Small intestine (tissue), 7 donors: ENCODE measurements at regions not wholly inside any gene's neighbourhood (a gene's known extent, or its start where the extent isn't known, plus 50 kb on each side); places are given as distances from the start of the nearest gene placed in this dataset.
A peak's percentile ranks its signal among the peaks of the same experiment; 100 is the strongest.
"Not testable (repeated sequence)": the region's sequence is repeated elsewhere in the genome, so short reads cannot be mapped to it uniquely, and the experiment has no call there.

Source experiments
- DNase-seq, 2 donors: peaks; one replicate each; pipeline versions ENCODE4 v3.0.0 to v3.0.0-alpha.2; 2013
- FAIRE-seq: peaks from 2 replicates; lab custom pipeline; 2012; peaks lifted over from hg19 to GRCh38; lab: Jason Lieb, UNC
- H3K27ac ChIP-seq, 3 donors: one replicate each; pipeline ENCODE4 v1.5.1; 2013; ENCODE audit warnings: low read length in 2 of 3, mild to moderate bottlenecking in 2 of 3, control low read depth in 1 of 3, inconsistent platforms in 1 of 3, low read depth in 1 of 3, moderate library complexity in 1 of 3
- H3K27me3 ChIP-seq, 3 donors: one replicate each; pipeline ENCODE4 v1.6.1; 2013; ENCODE audit warnings: low read length in 3 of 3, inconsistent platforms in 1 of 3; ENCODE audit not compliant: control insufficient read depth in 3 of 3, insufficient read depth in 3 of 3
- H3K36me3 ChIP-seq, 3 donors: one replicate each; pipeline ENCODE4 v1.6.1; 2013; ENCODE audit warnings: low read length in 3 of 3, inconsistent platforms in 1 of 3, low read depth in 1 of 3, mild to moderate bottlenecking in 1 of 3, moderate library complexity in 1 of 3; ENCODE audit not compliant: control insufficient read depth in 3 of 3, insufficient read depth in 2 of 3
- H3K4me1 ChIP-seq, 3 donors: one replicate each; pipeline ENCODE4 v1.6.1; 2013; ENCODE audit warnings: low read length in 2 of 3, inconsistent platforms in 1 of 3, low read depth in 1 of 3, mild to moderate bottlenecking in 1 of 3, moderate library complexity in 1 of 3; ENCODE audit not compliant: control insufficient read depth in 3 of 3, insufficient read depth in 2 of 3
- H3K4me3 ChIP-seq, 3 donors: one replicate each; pipeline ENCODE4 v1.5.1; 2013; ENCODE audit warnings: low read length in 3 of 3, control low read depth in 1 of 3, inconsistent platforms in 1 of 3, low read depth in 1 of 3, mild to moderate bottlenecking in 1 of 3, moderate library complexity in 1 of 3
- H3K9me3 ChIP-seq, 2 donors: one replicate each; pipeline ENCODE4 v1.6.1; 2013; ENCODE audit warnings: low read depth in 1 of 2, low read length in 1 of 2; ENCODE audit not compliant: control insufficient read depth in 2 of 2, insufficient read depth in 1 of 2
- WGBS, 3 donors: extraction: QIAGEN DNeasy Blood & Tissue Kit; methylation state at CpG; one replicate each; pipeline ENCODE4 v1.1.7; 2013; 5-methylcytosine and 5-hydroxymethylcytosine counted together
- donor health status: healthy with polysubstance abuse.
- donor health status: control.
- donor health status: control.
- donor health status: Bipolar disorder and iron deficiency.
- donor health status: healthy.

DNA sequence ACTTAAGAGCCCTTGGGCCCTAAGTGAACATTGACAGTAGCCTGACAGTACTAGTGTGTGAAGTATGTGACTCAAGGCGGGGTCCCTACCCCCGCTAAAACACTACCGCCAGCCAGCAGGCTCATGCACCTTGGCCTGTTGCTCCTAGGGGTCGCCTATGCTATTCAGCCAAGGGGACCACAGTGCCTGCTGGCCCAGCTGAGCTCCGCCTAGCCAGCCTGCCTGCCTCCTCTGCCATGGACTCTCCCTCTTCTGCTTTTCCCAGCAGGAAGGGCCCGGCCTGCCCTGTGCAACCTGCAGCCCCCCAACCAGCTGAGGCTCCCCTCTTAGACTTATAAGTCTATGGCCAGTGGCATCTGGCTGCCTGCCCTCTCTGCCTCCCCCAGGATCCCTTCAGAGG is 193.1 kb downstream of the MSX2 start:
- H3K27ac ChIP-seq, H3K4me1 ChIP-seq, H3K9me3 ChIP-seq, H3K36me3 ChIP-seq, H3K27me3 ChIP-seq, H3K4me3 ChIP-seq, DNase-seq, FAIRE-seq: not testable (repeated sequence)
- WGBS, 3 donors = 83 to 90% (median 87%) methylated on average over 6 of the region's 6 CpGs

DNA sequence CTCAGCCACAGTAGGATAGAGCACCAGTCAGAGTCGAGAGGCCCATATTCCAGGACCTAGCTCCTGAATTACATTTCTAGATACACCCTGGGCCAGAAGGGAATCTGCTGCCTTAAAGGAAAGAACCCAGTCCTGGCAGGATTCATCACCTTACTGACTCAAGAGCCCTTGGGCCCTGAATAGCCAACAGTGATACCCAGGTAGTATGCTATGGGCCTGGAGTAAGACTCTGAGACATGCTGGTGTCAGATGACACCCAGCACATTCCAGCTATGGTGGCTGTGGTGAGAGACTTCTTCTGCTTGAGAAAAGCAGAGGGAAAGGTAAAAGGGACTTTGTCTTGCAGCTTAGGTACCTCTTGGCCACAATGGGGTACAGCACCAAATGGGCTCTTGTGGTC is 192.5 kb downstream of the MSX2 start:
- not testable (repeated sequence) for H3K27ac ChIP-seq, H3K4me1 ChIP-seq, H3K9me3 ChIP-seq, H3K36me3 ChIP-seq, H3K4me3 ChIP-seq, FAIRE-seq, DNase-seq, H3K27me3 ChIP-seq
- 73 to 100% (median 90%) methylated on average over 1 of the region's 1 CpG for WGBS, 3 donors

DNA sequence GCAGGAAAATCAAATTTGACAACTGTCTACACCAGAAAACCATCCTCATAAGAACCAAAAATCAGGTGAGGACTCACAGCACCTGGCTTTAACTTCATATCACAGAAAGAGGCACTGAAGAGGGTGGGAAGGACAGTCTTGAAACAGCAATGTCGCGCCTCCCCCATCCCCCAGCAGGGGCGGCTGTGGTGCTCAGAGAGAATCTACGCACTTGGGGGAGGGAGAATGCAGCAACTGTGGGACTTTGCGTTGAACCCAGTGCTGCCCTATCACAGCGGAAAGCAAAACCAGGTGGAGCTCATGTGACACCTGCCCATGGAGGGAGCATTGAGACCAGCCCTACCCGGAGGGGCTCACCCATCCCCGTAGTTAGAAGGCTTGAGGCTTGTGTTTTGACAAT is 191.8 kb downstream of the MSX2 start:
- WGBS, 3 donors = 78 to 94% (median 84%) methylated on average over 8 of the region's 8 CpGs
- DNase-seq (no peak), FAIRE-seq (no peak)
- Histone ChIP-seq H3K27ac (no peak overlapping the region), H3K27me3 (no peaks in the 10 kb centered on the region), H3K4me3 (no peak overlapping the region), H3K36me3 (no peaks in the 10 kb centered on the region), H3K4me1 (no peaks in the 10 kb centered on the region), H3K9me3 (no peaks in the 10 kb centered on the region)

DNA sequence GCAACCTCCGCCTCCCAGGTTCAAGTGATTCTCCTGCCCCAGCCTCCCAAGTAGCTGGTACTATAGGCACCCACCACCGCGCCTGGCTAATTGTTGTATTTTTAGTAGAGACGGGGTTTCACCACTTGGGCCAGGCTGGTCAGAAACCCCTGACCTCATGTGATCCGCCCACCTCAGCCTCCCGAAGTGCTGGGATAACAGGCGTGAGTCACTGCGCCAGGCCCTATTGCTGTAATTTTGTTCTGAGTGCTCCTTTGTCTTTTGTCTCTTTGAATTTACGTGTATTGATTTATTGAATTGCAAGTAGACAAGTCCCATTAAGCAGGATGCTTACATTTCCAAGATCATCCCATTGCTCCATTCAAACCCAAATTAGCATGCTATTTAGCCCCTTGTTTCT is 186.7 kb downstream of the MSX2 start:
- no peaks in the 10 kb centered on the region for H3K9me3 ChIP-seq
- WGBS, 3 donors = 80 to 88% (median 81%) methylated on average over 9 of the region's 9 CpGs
- DNase-seq (no peak), FAIRE-seq (no peak)
- H3K27me3 ChIP-seq = peaks cover 0 to 4% (median 0%) of the 10 kb centered on the region in 3 donors
- no peak overlapping the region for H3K27ac ChIP-seq
- H3K4me1 ChIP-seq = no peaks in the 10 kb centered on the region
- H3K4me3 ChIP-seq = no peak overlapping the region
- H3K36me3 ChIP-seq = no peaks in the 10 kb centered on the region

DNA sequence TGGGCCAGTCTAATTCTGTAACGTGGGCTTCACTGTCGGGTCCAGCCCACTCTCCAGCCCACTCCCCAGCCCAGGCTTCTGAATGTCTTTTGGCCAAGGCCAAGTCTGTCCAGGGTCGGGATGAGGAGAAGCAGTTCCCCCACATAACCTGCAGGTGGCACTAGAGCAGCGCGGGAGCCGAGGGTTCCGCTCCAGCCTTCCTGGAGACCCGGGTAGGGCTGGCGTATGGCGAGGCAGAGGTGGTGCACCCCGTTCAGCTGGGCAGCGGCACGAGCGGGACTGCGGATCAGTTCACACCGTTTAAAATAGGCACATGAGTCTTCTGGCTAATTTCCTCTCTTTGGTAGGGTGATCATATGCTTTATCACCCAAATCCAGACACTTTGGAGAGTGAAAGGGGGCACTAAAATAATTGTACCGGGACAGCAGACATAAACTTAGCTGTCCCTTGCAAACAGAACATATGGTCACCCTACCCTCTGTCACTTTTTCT is 185.9 kb downstream of the MSX2 start:
- FAIRE-seq = no peak
- Histone ChIP-seq H3K4me1 (no peaks in the 10 kb centered on the region), H3K27me3 (peaks cover 0 to 4% (median 0%) of the 10 kb centered on the region in 3 donors), H3K36me3 (no peaks in the 10 kb centered on the region), H3K9me3 (no peaks in the 10 kb centered on the region), H3K27ac (no peak overlapping the region), H3K4me3 (no peak overlapping the region)
- peak; percentile 55 to 57 for DNase-seq
- 4% methylated on average over 17 of the region's 17 CpGs for WGBS, 3 donors

DNA sequence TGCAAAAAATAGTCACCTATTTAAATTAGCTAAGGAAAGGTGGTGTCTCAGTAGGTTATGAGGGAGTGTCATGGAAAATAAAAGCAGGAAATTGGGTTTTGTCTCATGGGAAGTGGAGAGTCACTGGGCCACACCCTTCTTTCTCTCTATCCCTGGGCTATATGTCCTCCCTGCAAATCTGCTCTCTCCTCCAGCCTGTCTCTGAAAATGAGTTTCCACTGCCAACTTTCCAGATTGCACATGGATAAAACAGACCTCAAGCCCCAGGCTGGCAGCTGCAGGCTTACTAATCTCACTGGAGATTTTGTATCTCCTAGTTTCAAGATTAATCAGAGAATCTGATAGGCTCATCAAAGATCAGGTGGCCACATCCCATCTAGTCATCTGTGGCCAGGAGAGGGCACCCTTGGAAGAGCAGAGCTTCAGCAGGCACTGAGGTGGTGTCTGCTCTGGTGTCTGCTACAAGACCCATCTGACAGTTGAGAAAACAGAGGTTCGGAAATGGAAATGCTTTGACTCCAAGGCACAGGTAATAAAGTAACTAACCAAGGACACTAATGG is 178.9 kb downstream of the MSX2 start:
- H3K27ac ChIP-seq = no peak overlapping the region
- H3K9me3 ChIP-seq = no peaks in the 10 kb centered on the region
- peaks cover 0 to 2% (median 0%) of the 10 kb centered on the region in 3 donors for H3K27me3 ChIP-seq
- H3K36me3 ChIP-seq = no peaks in the 10 kb centered on the region
- FAIRE-seq = no peak
- H3K4me3 ChIP-seq = no peak overlapping the region
- H3K4me1 ChIP-seq = no peaks in the 10 kb centered on the region
- no peak for DNase-seq
- WGBS, 3 donors = 84 to 88% (median 85%) methylated on average over 1 of the region's 1 CpG

DNA sequence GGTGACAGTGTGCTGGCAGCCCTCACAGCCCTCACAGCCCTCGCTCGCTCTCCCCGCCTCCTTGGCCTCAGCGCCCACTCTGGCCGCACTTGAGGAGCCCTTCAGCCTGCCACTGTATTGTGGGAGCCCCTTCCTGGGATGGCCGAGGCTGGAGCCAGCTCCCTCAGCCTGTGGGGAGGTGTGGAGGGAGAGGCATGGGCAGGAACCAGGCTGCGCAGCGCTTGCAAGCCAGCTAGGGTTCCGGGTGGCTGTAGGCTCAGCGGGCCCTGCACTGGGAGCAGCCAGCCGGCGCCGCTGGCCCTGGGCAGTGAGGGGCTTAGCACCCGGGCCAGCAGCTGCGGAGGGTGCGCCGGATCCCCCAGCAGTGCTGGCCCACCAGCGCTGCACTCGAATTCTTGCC is 177.0 kb downstream of the MSX2 start:
- Histone ChIP-seq H3K4me3 (no peak overlapping the region), H3K9me3 (no peaks in the 10 kb centered on the region), H3K36me3 (no peaks in the 10 kb centered on the region), H3K4me1 (no peaks in the 10 kb centered on the region), H3K27ac (no peak overlapping the region), H3K27me3 (peaks cover 0 to 2% (median 0%) of the 10 kb centered on the region in 3 donors)
- WGBS, 3 donors = 92 to 95% (median 95%) methylated on average over 14 to 19 of the region's 19 CpGs
- DNase-seq (no peak), FAIRE-seq (no peak)

DNA sequence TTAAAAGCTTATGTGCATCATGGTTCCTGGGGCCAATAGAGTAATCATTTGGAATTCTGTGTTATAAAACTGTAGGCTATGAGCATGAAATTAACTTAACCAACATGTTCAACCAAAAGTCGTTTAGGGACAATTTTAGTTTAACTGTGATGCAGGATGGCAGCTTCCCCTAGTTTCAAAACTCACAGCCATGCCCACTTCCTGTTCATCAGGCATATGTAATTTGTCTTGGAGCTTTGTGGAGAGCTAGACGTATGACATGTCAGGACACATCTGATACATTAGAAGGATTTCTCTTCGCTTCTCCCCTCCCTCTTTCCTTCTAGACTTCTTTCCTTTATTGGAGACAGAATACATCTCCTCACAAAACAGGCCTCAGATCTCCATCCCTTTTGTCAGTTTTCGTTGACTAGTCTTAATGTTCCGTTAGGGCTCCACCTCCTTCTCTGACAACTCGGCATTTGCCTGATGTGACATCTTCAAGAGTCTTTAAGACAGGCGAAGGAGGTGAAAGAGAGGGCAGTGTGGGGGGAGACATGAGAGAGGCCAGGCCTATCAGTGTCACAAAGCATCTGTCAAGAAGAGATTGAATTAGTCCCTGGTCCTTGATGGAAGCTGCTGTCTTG is 176.0 kb downstream of the MSX2 start:
- H3K9me3 ChIP-seq = no peaks in the 10 kb centered on the region
- no peak for DNase-seq
- H3K27ac ChIP-seq = no peak overlapping the region
- no peak for FAIRE-seq
- no peaks in the 10 kb centered on the region for H3K36me3 ChIP-seq
- 49 to 72% (median 68%) methylated on average over 7 of the region's 7 CpGs for WGBS, 3 donors
- no peak overlapping the region for H3K4me3 ChIP-seq
- H3K27me3 ChIP-seq = peaks cover 0 to 2% (median 0%) of the 10 kb centered on the region in 3 donors
- H3K4me1 ChIP-seq = no peaks in the 10 kb centered on the region
